Neural cell (in vitro differentiated cells): ENCODE measurements at regions not wholly inside any gene's neighbourhood (a gene's known extent, or its start where the extent isn't known, plus 50 kb on each side); places are given as distances from the start of the nearest gene placed in this dataset.

Experiments used
- H2AFZ ChIP-seq: fragments of 200-600, 300-800 bp; sonication (generic), shearing (Covaris generic); 2 replicates; pipeline ENCODE4 v1.6.0; 2014; ENCODE audit warnings: low read depth, mild to moderate bottlenecking, antibody characterized with exemption, low read length, moderate library complexity
- H3F3A ChIP-seq: fragments of 200-600 bp; shearing (Covaris generic); 2 replicates; pipeline ENCODE4 v1.6.1; 2016; ENCODE audit warnings: mild to moderate bottlenecking, moderate library complexity, mixed read lengths, antibody characterized with exemption, low read length; ENCODE audit not compliant: insufficient read depth, poor library complexity, severe bottlenecking
- H3K27ac ChIP-seq: fragments of 200-600, 300-800 bp; sonication (generic), shearing (Covaris generic); 2 replicates; pipeline ENCODE4 v1.5.1; 2014; ENCODE audit warnings: mild to moderate bottlenecking, low read length, moderate library complexity
- H3K27me3 ChIP-seq: fragments of 300-800, 200-600 bp; sonication (generic), shearing (Covaris generic); 2 replicates; pipeline ENCODE4 v1.6.0; 2014; ENCODE audit warnings: mild to moderate bottlenecking, low read depth, low read length, moderate library complexity; ENCODE audit not compliant: insufficient read depth
- H3K36me3 ChIP-seq: fragments of 300-800, 200-600 bp; sonication (generic), shearing (Covaris generic); 2 replicates; pipeline ENCODE4 v1.5.1; 2014; ENCODE audit warnings: mild to moderate bottlenecking, antibody characterized with exemption, low read length, moderate library complexity; ENCODE audit not compliant: insufficient read depth
- H3K4me2 ChIP-seq: fragments of 300-800, 200-600 bp; sonication (generic), shearing (Covaris generic); 2 replicates; pipeline ENCODE4 v1.6.0; 2014; ENCODE audit warnings: mild to moderate bottlenecking, low read length
- H3K4me3 ChIP-seq: fragments of 300-800, 200-600 bp; sonication (generic), shearing (Covaris generic); 2 replicates; pipeline ENCODE4 v1.5.1; 2014; ENCODE audit warnings: mild to moderate bottlenecking, low read length, moderate library complexity
- H3K79me2 ChIP-seq: fragments of 200-600 bp; shearing (Covaris generic); replicated peaks from 2 replicates; pipeline ENCODE4 v1.6.0; 2014; ENCODE audit warnings: mild to moderate bottlenecking, low read length, moderate library complexity; ENCODE audit not compliant: insufficient read depth
- H3K9ac ChIP-seq: fragments of 300-800, 200-600 bp; sonication (generic), shearing (Covaris generic); 2 replicates; pipeline ENCODE4 v1.6.1; 2016; ENCODE audit warnings: mild to moderate bottlenecking, low read length, mixed read lengths
- H3K9me2 ChIP-seq: fragments of 200-600 bp; shearing (Covaris generic); 2 replicates; pipeline ENCODE4 v1.6.1; 2016; ENCODE audit warnings: mild to moderate bottlenecking, low read length, mixed read lengths; ENCODE audit not compliant: insufficient read depth
- H3K9me3 ChIP-seq: fragments of 200-600, 300-800 bp; sonication (generic), shearing (Covaris generic); 2 replicates; pipeline ENCODE4 v1.6.1; 2016; ENCODE audit warnings: mild to moderate bottlenecking, mixed run types, low read length, moderate library complexity, mixed read lengths
- H4K20me1 ChIP-seq: fragments of 200-600 bp; shearing (Covaris generic); 2 replicates; pipeline ENCODE4 v1.6.1; 2016; ENCODE audit warnings: mild to moderate bottlenecking, mixed run types; ENCODE audit not compliant: insufficient read depth
- EP300 ChIP-seq: fragments of 450-650 bp; conservative IDR thresholded peaks from 2 replicates; pipeline ENCODE4 v1.6.1; 2014; ENCODE audit warnings: antibody characterized with exemption, mild to moderate bottlenecking, moderate library complexity; ENCODE audit not compliant: poor library complexity, severe bottlenecking
- EZH2 ChIP-seq: fragments of 200-600, 300-800 bp; shearing (Covaris generic), sonication (generic); IDR thresholded peaks from 2 replicates; pipeline ENCODE4 v1.6.1; 2014; ENCODE audit warnings: antibody characterized with exemption, low read length, borderline replicate concordance, mild to moderate bottlenecking; ENCODE audit not compliant: insufficient read depth, poor library complexity, severe bottlenecking
- MXI1 ChIP-seq: fragments of 450-650 bp; conservative IDR thresholded peaks from 2 replicates; pipeline ENCODE4 v1.6.1; 2014; ENCODE audit warnings: antibody characterized with exemption, mild to moderate bottlenecking; ENCODE audit not compliant: poor library complexity, severe bottlenecking
- POLR2AphosphoS5 ChIP-seq: IDR thresholded peaks from 2 replicates; pipeline ENCODE4 v1.6.1; 2012
- RAD21 ChIP-seq: fragments of 450-650 bp; conservative IDR thresholded peaks from 2 replicates; pipeline ENCODE4 v1.6.1; 2014; ENCODE audit warnings: antibody characterized with exemption, mild to moderate bottlenecking, moderate library complexity
- SMC3 ChIP-seq: fragments of 450-650 bp; conservative IDR thresholded peaks from 2 replicates; pipeline ENCODE4 v1.6.1; 2014; ENCODE audit warnings: antibody characterized with exemption, mild to moderate bottlenecking, moderate library complexity; ENCODE audit not compliant: poor library complexity
- TAF1 ChIP-seq: IDR thresholded peaks from 2 replicates; pipeline ENCODE4 v1.6.1; 2012; ENCODE audit warnings: low read depth
- TF ChIP-seq, protein P1 (sequence below): fragments of 450-650 bp; IDR thresholded peaks from 2 replicates; pipeline ENCODE4 v1.5.1; 2014; ENCODE audit warnings: antibody characterized with exemption, mild to moderate bottlenecking, moderate library complexity; ENCODE audit not compliant: poor library complexity, severe bottlenecking
- TF ChIP-seq, protein P2 (sequence below): IDR thresholded peaks from 2 replicates; pipeline ENCODE4 v1.6.1; 2012; ENCODE audit warnings: borderline replicate concordance

DNA sequence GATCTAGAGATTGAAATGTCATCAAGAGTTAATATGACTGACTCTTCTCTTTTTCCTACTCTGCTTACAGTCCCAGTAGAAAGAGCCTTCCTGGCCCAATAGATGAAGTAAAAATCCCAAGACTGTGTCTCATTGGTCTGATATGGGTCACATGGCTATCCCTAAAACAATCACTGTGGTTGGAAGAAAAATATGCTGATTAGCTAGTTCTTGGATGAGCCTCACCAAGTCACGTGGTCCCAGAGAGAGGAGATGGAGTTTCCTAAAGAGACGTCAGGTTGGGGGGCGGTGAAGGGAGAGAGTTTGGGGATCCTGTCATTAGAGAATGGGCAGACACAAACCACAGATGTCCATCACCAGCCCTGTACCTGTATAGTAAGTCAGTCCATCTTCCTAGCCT is 466.3 kb downstream of the HAPSTR1 start:
- no peaks in the 10 kb centered on the region for H3K27me3 ChIP-seq
- TF ChIP-seq, protein P1, sequence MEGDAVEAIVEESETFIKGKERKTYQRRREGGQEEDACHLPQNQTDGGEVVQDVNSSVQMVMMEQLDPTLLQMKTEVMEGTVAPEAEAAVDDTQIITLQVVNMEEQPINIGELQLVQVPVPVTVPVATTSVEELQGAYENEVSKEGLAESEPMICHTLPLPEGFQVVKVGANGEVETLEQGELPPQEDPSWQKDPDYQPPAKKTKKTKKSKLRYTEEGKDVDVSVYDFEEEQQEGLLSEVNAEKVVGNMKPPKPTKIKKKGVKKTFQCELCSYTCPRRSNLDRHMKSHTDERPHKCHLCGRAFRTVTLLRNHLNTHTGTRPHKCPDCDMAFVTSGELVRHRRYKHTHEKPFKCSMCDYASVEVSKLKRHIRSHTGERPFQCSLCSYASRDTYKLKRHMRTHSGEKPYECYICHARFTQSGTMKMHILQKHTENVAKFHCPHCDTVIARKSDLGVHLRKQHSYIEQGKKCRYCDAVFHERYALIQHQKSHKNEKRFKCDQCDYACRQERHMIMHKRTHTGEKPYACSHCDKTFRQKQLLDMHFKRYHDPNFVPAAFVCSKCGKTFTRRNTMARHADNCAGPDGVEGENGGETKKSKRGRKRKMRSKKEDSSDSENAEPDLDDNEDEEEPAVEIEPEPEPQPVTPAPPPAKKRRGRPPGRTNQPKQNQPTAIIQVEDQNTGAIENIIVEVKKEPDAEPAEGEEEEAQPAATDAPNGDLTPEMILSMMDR, result no peak
- TF ChIP-seq SMC3 (no peak), EP300 (no peak), RAD21 (no peak), MXI1 (no peak), POLR2AphosphoS5 (no peak), EZH2 (no peak), TAF1 (no peak)
- TF ChIP-seq, protein P2, sequence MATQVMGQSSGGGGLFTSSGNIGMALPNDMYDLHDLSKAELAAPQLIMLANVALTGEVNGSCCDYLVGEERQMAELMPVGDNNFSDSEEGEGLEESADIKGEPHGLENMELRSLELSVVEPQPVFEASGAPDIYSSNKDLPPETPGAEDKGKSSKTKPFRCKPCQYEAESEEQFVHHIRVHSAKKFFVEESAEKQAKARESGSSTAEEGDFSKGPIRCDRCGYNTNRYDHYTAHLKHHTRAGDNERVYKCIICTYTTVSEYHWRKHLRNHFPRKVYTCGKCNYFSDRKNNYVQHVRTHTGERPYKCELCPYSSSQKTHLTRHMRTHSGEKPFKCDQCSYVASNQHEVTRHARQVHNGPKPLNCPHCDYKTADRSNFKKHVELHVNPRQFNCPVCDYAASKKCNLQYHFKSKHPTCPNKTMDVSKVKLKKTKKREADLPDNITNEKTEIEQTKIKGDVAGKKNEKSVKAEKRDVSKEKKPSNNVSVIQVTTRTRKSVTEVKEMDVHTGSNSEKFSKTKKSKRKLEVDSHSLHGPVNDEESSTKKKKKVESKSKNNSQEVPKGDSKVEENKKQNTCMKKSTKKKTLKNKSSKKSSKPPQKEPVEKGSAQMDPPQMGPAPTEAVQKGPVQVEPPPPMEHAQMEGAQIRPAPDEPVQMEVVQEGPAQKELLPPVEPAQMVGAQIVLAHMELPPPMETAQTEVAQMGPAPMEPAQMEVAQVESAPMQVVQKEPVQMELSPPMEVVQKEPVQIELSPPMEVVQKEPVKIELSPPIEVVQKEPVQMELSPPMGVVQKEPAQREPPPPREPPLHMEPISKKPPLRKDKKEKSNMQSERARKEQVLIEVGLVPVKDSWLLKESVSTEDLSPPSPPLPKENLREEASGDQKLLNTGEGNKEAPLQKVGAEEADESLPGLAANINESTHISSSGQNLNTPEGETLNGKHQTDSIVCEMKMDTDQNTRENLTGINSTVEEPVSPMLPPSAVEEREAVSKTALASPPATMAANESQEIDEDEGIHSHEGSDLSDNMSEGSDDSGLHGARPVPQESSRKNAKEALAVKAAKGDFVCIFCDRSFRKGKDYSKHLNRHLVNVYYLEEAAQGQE, result no peak

DNA sequence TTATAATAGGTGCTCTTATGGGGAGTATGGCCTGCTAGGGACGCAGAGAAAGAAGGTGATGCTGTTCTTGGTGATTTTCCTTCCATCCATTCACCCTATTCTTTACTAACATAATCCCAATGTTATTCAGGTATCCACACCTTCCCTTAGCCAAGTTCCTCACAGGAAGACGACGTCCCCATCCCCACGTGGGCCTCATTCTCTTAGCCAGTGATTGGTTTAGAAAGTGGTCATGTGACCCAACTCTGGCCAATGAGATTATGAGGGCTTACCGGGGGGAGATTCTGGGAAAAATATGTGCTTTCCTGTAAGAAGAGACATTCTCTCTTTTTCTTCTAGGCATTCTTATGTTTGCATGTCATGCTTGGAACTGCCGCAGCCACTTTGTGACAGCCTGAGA is 474.7 kb downstream of the HAPSTR1 start:
- Histone ChIP-seq H3K79me2 (no peaks in the 10 kb centered on the region), H3K9ac (no peak overlapping the region), H3K27me3 (no peaks in the 10 kb centered on the region), H3K36me3 (no peaks in the 10 kb centered on the region), H4K20me1 (no peaks in the 10 kb centered on the region), H3K27ac (no peak overlapping the region), H3K9me3 (no peaks in the 10 kb centered on the region), H2AFZ (no peak overlapping the region), H3K4me3 (no peak overlapping the region), H3K4me2 (no peak overlapping the region), H3K9me2 (no peaks in the 10 kb centered on the region), H3F3A (no peaks in the 10 kb centered on the region)
- TF ChIP-seq EZH2, result no peak
- TF ChIP-seq EP300, result no peak
- no peak for TF ChIP-seq TAF1
- TF ChIP-seq, protein P2, result no peak
- TF ChIP-seq, protein P1, result no peak
- no peak for TF ChIP-seq POLR2AphosphoS5
- no peak for TF ChIP-seq SMC3
- no peak for TF ChIP-seq RAD21
- no peak for TF ChIP-seq MXI1

More for the DNA sequence above, 466.3 kb downstream of the HAPSTR1 start:
- no peaks in the 10 kb centered on the region for H3K36me3 ChIP-seq
- no peak overlapping the region for H2AFZ ChIP-seq
- H3K4me2 ChIP-seq, result no peak overlapping the region
- H3K9ac ChIP-seq, result no peak overlapping the region
- H3F3A ChIP-seq, result no peaks in the 10 kb centered on the region
- H3K79me2 ChIP-seq, result no peaks in the 10 kb centered on the region
- H3K9me2 ChIP-seq, result no peaks in the 10 kb centered on the region
- H4K20me1 ChIP-seq, result no peaks in the 10 kb centered on the region
- peaks cover 10% of the 10 kb centered on the region for H3K9me3 ChIP-seq
- H3K4me3 ChIP-seq, result no peak overlapping the region
- no peak overlapping the region for H3K27ac ChIP-seq
